Upper lobe of left lung (tissue), 4 donors: ENCODE measurements at regions not wholly inside any gene's neighbourhood (a gene's known extent, or its start where the extent isn't known, plus 50 kb on each side); places are given as distances from the start of the nearest gene placed in this dataset.

ENCODE experiments used
- EP300 ChIP-seq, 4 donors: sonication (generic); formaldehyde crosslinking; IDR thresholded peaks; one replicate each; pipeline ENCODE4 v1.5.1; 2017; ENCODE audit warnings: antibody characterized with exemption in 4 of 4, control low read depth in 2 of 4
- POLR2A ChIP-seq, 4 donors: fragments of 450-650 bp; IDR thresholded peaks; one replicate each; pipeline ENCODE4 v1.5.1; 2016 to 2017; ENCODE audit warnings: antibody characterized with exemption in 4 of 4, mild to moderate bottlenecking in 2 of 4
- POLR2AphosphoS5 ChIP-seq, 2 donors: sonication (generic); formaldehyde crosslinking; IDR thresholded peaks; one replicate each; pipeline ENCODE4 v1.5.1; 2017; ENCODE audit warnings: antibody characterized with exemption in 2 of 2
- TF ChIP-seq, protein P1 (sequence below), 6 experiments: fragments of 450-650 bp in 4 of 6; fragments of 200-600 bp in 2 of 6; sonication (generic) in 2 of 6; IDR thresholded peaks; one replicate each; pipeline ENCODE4 v1.5.1; 2016 to 2019; ENCODE audit warnings: antibody characterized with exemption in 6 of 6

DNA sequence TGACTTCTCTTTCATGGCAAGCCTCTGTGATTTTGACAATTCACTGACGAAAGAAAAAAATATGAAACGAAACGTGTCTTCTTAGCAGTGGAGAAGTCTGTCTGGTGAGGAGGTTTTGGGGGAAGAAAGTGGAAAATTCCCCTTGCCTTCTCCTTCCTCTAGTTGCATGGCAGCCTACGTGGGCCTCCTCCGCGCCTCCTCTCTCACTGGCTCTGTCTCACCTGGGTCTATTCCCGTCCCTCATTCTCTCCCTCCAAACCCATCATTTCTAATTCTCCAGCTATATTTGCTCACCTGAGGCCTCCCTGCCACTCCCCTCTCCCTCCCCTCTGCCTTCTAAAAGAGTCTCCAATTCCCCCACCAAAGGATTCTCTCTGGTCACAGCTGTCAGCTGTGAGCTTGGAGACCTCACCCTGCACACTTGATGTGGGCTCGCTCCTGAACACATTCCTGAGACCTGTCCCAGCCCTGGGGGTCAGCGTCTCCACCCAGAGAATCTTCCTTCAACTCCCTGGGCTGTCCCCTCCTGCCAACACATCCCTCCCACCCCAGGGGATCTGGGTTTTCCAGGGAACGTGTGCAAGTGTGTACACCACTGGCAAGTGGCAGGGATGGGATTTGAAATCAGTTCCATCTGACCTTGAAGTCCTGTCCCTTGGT, 159.6 kb upstream of the PMEPA1 start:
- TF ChIP-seq EP300 (IDR thresholded peaks at IDR 0.05) (no peak), POLR2A (IDR thresholded peaks at IDR 0.05) (no peak), POLR2AphosphoS5 (IDR thresholded peaks at IDR 0.05) (no peak)
- TF ChIP-seq, protein P1, sequence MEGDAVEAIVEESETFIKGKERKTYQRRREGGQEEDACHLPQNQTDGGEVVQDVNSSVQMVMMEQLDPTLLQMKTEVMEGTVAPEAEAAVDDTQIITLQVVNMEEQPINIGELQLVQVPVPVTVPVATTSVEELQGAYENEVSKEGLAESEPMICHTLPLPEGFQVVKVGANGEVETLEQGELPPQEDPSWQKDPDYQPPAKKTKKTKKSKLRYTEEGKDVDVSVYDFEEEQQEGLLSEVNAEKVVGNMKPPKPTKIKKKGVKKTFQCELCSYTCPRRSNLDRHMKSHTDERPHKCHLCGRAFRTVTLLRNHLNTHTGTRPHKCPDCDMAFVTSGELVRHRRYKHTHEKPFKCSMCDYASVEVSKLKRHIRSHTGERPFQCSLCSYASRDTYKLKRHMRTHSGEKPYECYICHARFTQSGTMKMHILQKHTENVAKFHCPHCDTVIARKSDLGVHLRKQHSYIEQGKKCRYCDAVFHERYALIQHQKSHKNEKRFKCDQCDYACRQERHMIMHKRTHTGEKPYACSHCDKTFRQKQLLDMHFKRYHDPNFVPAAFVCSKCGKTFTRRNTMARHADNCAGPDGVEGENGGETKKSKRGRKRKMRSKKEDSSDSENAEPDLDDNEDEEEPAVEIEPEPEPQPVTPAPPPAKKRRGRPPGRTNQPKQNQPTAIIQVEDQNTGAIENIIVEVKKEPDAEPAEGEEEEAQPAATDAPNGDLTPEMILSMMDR (IDR thresholded peaks at IDR 0.05) = no peak
